ENCODE measurements at regions not wholly inside any gene's neighbourhood (a gene's known extent, or its start where the extent isn't known, plus 50 kb on each side); places are given as distances from the start of the nearest gene placed in this dataset.

GRCh38 chr5:142384014-142384413 lies 59.2 kb upstream of the SPRY4 start:
- DNase-seq, result no peak

DNA sequence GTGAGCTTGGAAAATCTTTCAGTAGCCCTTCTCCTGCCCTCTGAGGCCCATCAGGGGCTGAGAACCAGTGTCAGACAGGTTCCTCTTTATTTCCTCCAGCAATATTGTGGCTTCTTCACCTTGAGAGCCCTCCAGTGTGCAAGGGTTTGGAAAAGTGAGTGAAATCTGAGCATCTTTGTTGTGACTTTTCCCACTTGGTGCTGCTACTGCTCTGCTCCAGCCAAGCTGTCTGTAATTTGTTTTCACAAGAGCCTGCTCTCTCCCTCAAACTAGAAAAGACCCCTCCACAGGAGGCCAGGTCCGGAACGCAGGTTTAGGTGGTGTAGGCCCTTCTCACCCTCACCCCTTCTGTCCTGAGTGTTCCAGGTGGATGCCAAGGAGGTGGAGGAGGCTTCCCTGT lies 57.4 kb upstream of the SPRY4 start:
- no peak for DNase-seq

GRCh38 chr5:142378737-142379634 lies 54.2 kb upstream of the SPRY4 start:
- DNase-seq, result no peak

DNA sequence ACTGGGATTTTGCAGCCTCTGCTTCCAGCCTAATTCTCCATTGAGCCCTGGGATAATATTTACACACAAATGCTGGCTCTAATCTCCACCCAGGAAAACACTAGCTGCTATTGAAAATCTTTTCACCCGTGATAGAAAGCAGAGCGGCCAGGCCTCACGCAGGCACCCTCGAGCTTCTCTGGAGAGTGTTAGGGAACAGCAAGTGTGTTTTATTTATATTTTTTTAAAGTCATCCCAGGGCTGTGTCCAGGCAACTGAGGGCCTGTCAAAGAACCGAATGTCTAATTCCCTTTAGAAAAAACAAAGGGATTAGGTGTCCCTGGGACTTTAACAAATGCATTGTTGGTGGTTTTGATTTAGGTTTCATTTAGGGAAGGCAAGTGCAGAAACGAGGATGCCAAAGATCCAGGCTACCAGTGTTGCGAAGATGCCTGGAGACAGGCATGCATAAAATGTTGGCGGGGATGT lies 51.2 kb upstream of the SPRY4 start:
- DNase-seq, result no peak

Measured in amygdala (tissue), 56 donors.